Panc1 (cell line): ENCODE measurements at regions not wholly inside any gene's neighbourhood (a gene's known extent, or its start where the extent isn't known, plus 50 kb on each side); places are given as distances from the start of the nearest gene placed in this dataset.

Experiments
- ATAC-seq: fragments of 200-7000 bp; cut with Tn5 transposase; 2 replicates; pipeline ENCODE4 v1.9.1; 2020; ENCODE audit warnings: mild to moderate bottlenecking, moderate library complexity
- BruUV-seq: library from RNA; stranded (reverse); fragments of 400-500 nt; replicated peaks from 2 replicates; lab custom pipeline; 2021; lab: Mats Ljungman, UMichigan
- CTCF ChIA-PET: fragments of 300-600 bp; sonication (Branson Sonifier 250); formaldehyde crosslinking; loops from one replicate; lab custom pipeline; 2022; ENCODE audit warnings: antibody characterized with exemption; lab: Charles Lee
- POLR2A ChIA-PET: fragments of 300-600 bp; sonication (Branson Sonifier 250); formaldehyde crosslinking; loops from one replicate; lab custom pipeline; 2022; ENCODE audit warnings: antibody characterized with exemption; lab: Charles Lee
- DNase-seq: peaks from one replicate; pipeline ENCODE4 v3.0.0-alpha.2; 2010; ENCODE audit warnings: low read depth, low spot score
- H3K27ac ChIP-seq: 2 replicates; pipeline ENCODE4 v1.5.1; 2011; ENCODE audit warnings: mild to moderate bottlenecking, low read length, inconsistent platforms
- H3K27me3 ChIP-seq: fragments of 200-500 bp; sonication (Bioruptor generic); 2 replicates; pipeline ENCODE4 v1.6.0; 2014; ENCODE audit warnings: low read length, inconsistent platforms; ENCODE audit not compliant: control insufficient read depth, insufficient read depth
- H3K36me3 ChIP-seq: fragments of 200-500 bp; sonication (Bioruptor generic); 2 replicates; pipeline ENCODE4 v1.5.1; 2014; ENCODE audit warnings: inconsistent platforms, mild to moderate bottlenecking, low read length, moderate library complexity; ENCODE audit not compliant: control insufficient read depth, insufficient read depth
- H3K4me1 ChIP-seq: 2 replicates; pipeline ENCODE4 v1.5.1; 2011; ENCODE audit warnings: inconsistent platforms, mild to moderate bottlenecking, low read length, moderate library complexity; ENCODE audit not compliant: control insufficient read depth, insufficient read depth
- H3K4me3 ChIP-seq, 2 experiments: 2 replicates each; pipeline ENCODE4 v1.5.1; 2011 to 2012; ENCODE audit warnings: low read depth in 2 of 2, low read length in 2 of 2, mild to moderate bottlenecking in 2 of 2, inconsistent platforms in 1 of 2, moderate library complexity in 1 of 2
- H3K9me3 ChIP-seq: fragments of 200-500 bp; sonication (Bioruptor generic); 2 replicates; pipeline ENCODE4 v1.5.1; 2014; ENCODE audit warnings: low read depth, mild to moderate bottlenecking, inconsistent platforms, low read length, moderate library complexity; ENCODE audit not compliant: control insufficient read depth, insufficient read depth
- CTCF ChIP-seq: fragments of 450-650 bp; IDR thresholded peaks from 2 replicates; pipeline ENCODE4 v1.5.1; 2017; ENCODE audit warnings: mild to moderate bottlenecking
- POLR2AphosphoS5 ChIP-seq: IDR thresholded peaks from 2 replicates; pipeline ENCODE4 v1.6.1; 2012; ENCODE audit warnings: mild to moderate bottlenecking, low read depth, low read length, moderate library complexity
- REST ChIP-seq, 2 experiments: IDR thresholded peaks; 2 replicates each; pipeline ENCODE4 v1.6.1; 2011 to 2012; ENCODE audit warnings: low read depth in 2 of 2, control low read depth in 1 of 2, low read length in 1 of 2, mild to moderate bottlenecking in 1 of 2, moderate library complexity in 1 of 2; ENCODE audit not compliant: insufficient read depth in 1 of 2
- SIN3A ChIP-seq: IDR thresholded peaks from 2 replicates; pipeline ENCODE4 v1.6.1; 2012; ENCODE audit warnings: low read depth, mild to moderate bottlenecking, low read length, moderate library complexity, borderline replicate concordance; ENCODE audit not compliant: insufficient read depth
- TCF7L2 ChIP-seq: IDR thresholded peaks from 2 replicates; pipeline ENCODE4 v1.6.1; 2011; ENCODE audit warnings: mild to moderate bottlenecking, low read depth, low read length, inconsistent platforms
- in situ Hi-C: cut with HindIII; loops from 2 replicates; pipeline ENCODE4 v1.10.0; 2016; ENCODE audit warnings: low sequenced_read_pairs, low pct_unique_long_range_greater_than_20kb
- intact Hi-C: fragments of 100-400 bp; cut with micrococcal nuclease; formaldehyde crosslinking; loops from one replicate; pipeline ENCODE4 v1.10.0; 2022; ENCODE audit not compliant: unreplicated experiment

GRCh38 chr2:344811-345210 lies 56.9 kb upstream of the ALKAL2 start:
- DNase-seq (no peak), ATAC-seq (no peak)
- Histone ChIP-seq H3K9me3 (no peaks in the 10 kb centered on the region), H3K4me3 (no peak overlapping the region), H3K27ac (no peak overlapping the region), H3K4me1 (no peaks in the 10 kb centered on the region), H3K36me3 (no peaks in the 10 kb centered on the region), H3K27me3 (peaks cover 5% of the 10 kb centered on the region; the same call in 1 of the 2 replicates)
- CTCF ChIA-PET, result no interaction called here
- intact Hi-C loops (no loop called here), in situ Hi-C loops (no loop called here)
- POLR2A ChIA-PET, result no interaction called here
- TF ChIP-seq SIN3A (no peak), TCF7L2 (no peak), POLR2AphosphoS5 (no peak), REST (IDR thresholded peaks at IDR 0.05; ENCODE audit: insufficient read depth in 1 of 2, low read depth in 2 of 2, low read length in 1 of 2) (no peak), CTCF (no peak)
- no TSS peak for BruUV-seq

GRCh38 chr2:343355-343754 lies 55.5 kb upstream of the ALKAL2 start:
- Histone ChIP-seq H3K27me3 (peaks cover 6% of the 10 kb centered on the region), H3K9me3 (no peaks in the 10 kb centered on the region), H3K4me3 (no peak overlapping the region), H3K4me1 (no peaks in the 10 kb centered on the region), H3K36me3 (no peaks in the 10 kb centered on the region), H3K27ac (no peak overlapping the region)
- ATAC-seq (no peak), DNase-seq (no peak)
- intact Hi-C loops, result no loop called here
- in situ Hi-C loops, result no loop called here
- CTCF ChIA-PET, result no interaction called here
- BruUV-seq, result no TSS peak
- TF ChIP-seq CTCF (no peak), POLR2AphosphoS5 (no peak), REST (IDR thresholded peaks at IDR 0.05; ENCODE audit: insufficient read depth in 1 of 2, low read depth in 2 of 2, low read length in 1 of 2) (no peak), SIN3A (no peak), TCF7L2 (no peak)
- POLR2A ChIA-PET, result no interaction called here
